GM12878 (cell line): ENCODE measurements at regions not wholly inside any gene's neighbourhood (a gene's known extent, or its start where the extent isn't known, plus 50 kb on each side); places are given as distances from the start of the nearest gene placed in this dataset.

ENCODE experiments used
- ATAC-seq: fragments of 200-7000 bp; cut with Tn5 transposase; 3 replicates; pipeline ENCODE4 v1.9.1; 2020; ENCODE audit warnings: mild to moderate bottlenecking, moderate library complexity
- BruUV-seq: library from RNA; stranded (reverse); fragments of 400-500 nt; replicated peaks from 2 replicates; lab custom pipeline; 2021; lab: Mats Ljungman, UMichigan
- CTCF ChIA-PET: fragments of 300-600 bp; sonication (Branson Sonifier 250); formaldehyde crosslinking; extraction: SDS; loops from one replicate; lab custom pipeline; 2021; ENCODE audit warnings: inconsistent platforms; lab: Yijun Ruan, JAX
- POLR2A ChIA-PET: fragments of 350-600 bp; formaldehyde crosslinking; extraction: SDS; loops from one replicate; lab custom pipeline; 2021; ENCODE audit warnings: inconsistent platforms; lab: Charles Lee
- RAD21 ChIA-PET: fragments of 300-600 bp; sonication (Branson Sonifier 250); formaldehyde crosslinking; loops from one replicate; lab custom pipeline; 2023; ENCODE audit warnings: antibody characterized with exemption; ENCODE audit not compliant: unreplicated experiment; lab: Charles Lee
- SMC1A ChIA-PET: fragments of 300-600 bp; sonication (Branson Sonifier 250); formaldehyde crosslinking; loops from one replicate; lab custom pipeline; 2023; ENCODE audit not compliant: unreplicated experiment, uncharacterized antibody; lab: Charles Lee
- DNase-seq: peaks from one replicate; pipeline ENCODE4 v3.0.0-alpha.2; 2011; ENCODE audit warnings: low read depth, low spot score
- FAIRE-seq: peaks from 3 replicates; lab custom pipeline; 2011; peaks lifted over from hg19 to GRCh38; lab: Jason Lieb, UNC
- H2AFZ ChIP-seq: 2 replicates; pipeline ENCODE4 v1.6.0; 2011; ENCODE audit warnings: low read depth, low read length, control low read depth; ENCODE audit not compliant: control insufficient read depth
- H3K27ac ChIP-seq: 2 replicates; pipeline ENCODE4 v1.5.1; 2011; ENCODE audit warnings: control low read depth; ENCODE audit not compliant: control insufficient read depth, insufficient read depth
- H3K27me3 ChIP-seq, 2 experiments: replicated peaks in 1 of 2; 2 replicates each; pipeline versions ENCODE4 v1.6.0 to v1.6.1; 2011; ENCODE audit warnings: low read length in 1 of 2; ENCODE audit not compliant: control insufficient read depth in 2 of 2, insufficient read depth in 2 of 2
- H3K36me3 ChIP-seq, 2 experiments: 2 replicates each; pipeline ENCODE4 v1.5.1; 2011; ENCODE audit warnings: low read length in 1 of 2; ENCODE audit not compliant: control insufficient read depth in 2 of 2, insufficient read depth in 2 of 2
- H3K4me1 ChIP-seq: 2 replicates; pipeline ENCODE4 v1.6.1; 2011; ENCODE audit warnings: mild to moderate bottlenecking, low read length, moderate library complexity, mixed read lengths; ENCODE audit not compliant: control insufficient read depth, insufficient read depth
- H3K4me2 ChIP-seq: 2 replicates; pipeline ENCODE4 v1.6.0; 2011; ENCODE audit warnings: control low read depth; ENCODE audit not compliant: control insufficient read depth, insufficient read depth
- H3K4me3 ChIP-seq: fragments of 200-600 bp; sonication (generic); 2 replicates; pipeline ENCODE4 v1.5.1; 2016
- H3K79me2 ChIP-seq: 2 replicates; pipeline ENCODE4 v1.6.0; 2011; ENCODE audit warnings: low read length; ENCODE audit not compliant: control insufficient read depth, insufficient read depth
- H3K9ac ChIP-seq: 2 replicates; pipeline ENCODE4 v1.8.0; 2011; ENCODE audit warnings: low read length, control low read depth, mixed read lengths; ENCODE audit not compliant: control insufficient read depth, insufficient read depth
- H3K9me3 ChIP-seq: replicated peaks from 3 replicates; pipeline ENCODE4 v1.5.1; 2011; ENCODE audit warnings: mild to moderate bottlenecking, low read length; ENCODE audit not compliant: control insufficient read depth, insufficient read depth
- H4K20me1 ChIP-seq: 2 replicates; pipeline ENCODE4 v1.6.0; 2011; ENCODE audit not compliant: control insufficient read depth, insufficient read depth
- ATF7 ChIP-seq: fragments of 450-650 bp; IDR thresholded peaks from 2 replicates; pipeline ENCODE4 v1.6.1; 2016; ENCODE audit warnings: low read depth, mild to moderate bottlenecking
- BACH1 ChIP-seq: fragments of 450-650 bp; IDR thresholded peaks from 2 replicates; pipeline ENCODE4 v1.6.1; 2017; ENCODE audit warnings: mild to moderate bottlenecking, borderline replicate concordance
- KLF5 ChIP-seq: fragments of 450-650 bp; IDR thresholded peaks from 2 replicates; pipeline ENCODE4 v1.6.1; 2014; ENCODE audit warnings: mild to moderate bottlenecking; ENCODE audit not compliant: partially characterized antibody
- MYC ChIP-seq: IDR thresholded peaks from 2 replicates; pipeline ENCODE4 v1.6.1; 2011; ENCODE audit warnings: mild to moderate bottlenecking, low read length, moderate library complexity, inconsistent platforms; ENCODE audit not compliant: insufficient read depth, insufficient replicate concordance, insufficient read length, severe bottlenecking
- NKRF ChIP-seq: fragments of 450-650 bp; conservative IDR thresholded peaks from 2 replicates; pipeline ENCODE4 v1.6.1; 2017; ENCODE audit warnings: mild to moderate bottlenecking, moderate library complexity
- SKIL ChIP-seq: fragments of 450-650 bp; IDR thresholded peaks from 2 replicates; pipeline ENCODE4 v1.6.1; 2017; ENCODE audit warnings: mild to moderate bottlenecking, low read depth, inconsistent platforms; ENCODE audit not compliant: poor library complexity, severe bottlenecking
- SMAD5 ChIP-seq: IDR thresholded peaks from 2 replicates; pipeline ENCODE4 v1.6.1; 2016; ENCODE audit warnings: antibody characterized with exemption, low read depth
- SMARCA5 ChIP-seq: fragments of 450-650 bp; IDR thresholded peaks from 2 replicates; pipeline ENCODE4 v1.6.1; 2017; ENCODE audit warnings: mild to moderate bottlenecking
- TAF1 ChIP-seq: IDR thresholded peaks from 2 replicates; pipeline ENCODE4 v1.6.1; 2011; ENCODE audit warnings: mild to moderate bottlenecking, low read depth, low read length, borderline replicate concordance
- TARDBP ChIP-seq: IDR thresholded peaks from 2 replicates; pipeline ENCODE4 v1.6.1; 2016; ENCODE audit warnings: borderline replicate concordance
- TCF3 ChIP-seq: IDR thresholded peaks from 2 replicates; pipeline ENCODE4 v1.6.1; 2012; ENCODE audit warnings: low read depth, mild to moderate bottlenecking, low read length, borderline replicate concordance; ENCODE audit not compliant: insufficient read depth
- WGBS: methylation state at CpG from one replicate; pipeline ENCODE4 v1.1.6; 2016; ENCODE audit warnings: low lambda C conversion rate; ENCODE audit not compliant: insufficient replicate concordance, insufficient coverage; ENCODE audit errors: missing lambda C conversion rate; 5-methylcytosine and 5-hydroxymethylcytosine counted together
- in situ Hi-C: fragments of 300-500 bp; cut with MboI; formaldehyde crosslinking; loops from 9 replicates; pipeline ENCODE4 v1.14.3; 2018; ENCODE audit warnings: mixed read lengths
- intact Hi-C: fragments of 100-400 bp; cut with micrococcal nuclease; formaldehyde crosslinking; loops from one replicate; pipeline ENCODE4 v1.14.2; 2022; ENCODE audit not compliant: unreplicated experiment

- no TSS peak for BruUV-seq
- no peak overlapping the region for H3K9ac ChIP-seq
- H3K4me1 ChIP-seq: no peaks in the 10 kb centered on the region
- H2AFZ ChIP-seq: no peak overlapping the region
- POLR2A ChIA-PET: no interaction called here
- no peak for DNase-seq
- no peaks in the 10 kb centered on the region for H3K36me3 ChIP-seq
- RAD21 ChIA-PET: no interaction called here
- TF ChIP-seq SMAD5 (no peak), ATF7 (no peak)
- TF ChIP-seq, all 136 proteins: peak for 0
- H3K9me3 ChIP-seq: no peaks in the 10 kb centered on the region
- H3K4me2 ChIP-seq: no peak overlapping the region
- in situ Hi-C loops (no loop called here), intact Hi-C loops (no loop called here)
- no peaks in the 10 kb centered on the region for H3K79me2 ChIP-seq
- no peak overlapping the region for H3K27ac ChIP-seq
- no peaks in the 10 kb centered on the region for H3K27me3 ChIP-seq
- WGBS: 12% methylated on average over 2 of the region's 2 CpGs
- H3K4me3 ChIP-seq: no peak overlapping the region
- ChIA-PET CTCF (no interaction called here), SMC1A (no interaction called here)
- H4K20me1 ChIP-seq: no peaks in the 10 kb centered on the region
- FAIRE-seq (no peak), ATAC-seq (no peak)
These were observed 346.0 kb downstream of the MN1 start for GRCh38 chr22:27455526-27455925.

GRCh38 chr22:27456696-27457503 lies 344.7 kb downstream of the MN1 start:
- CTCF ChIA-PET: no interaction called here
- SMC1A ChIA-PET: no interaction called here
- no peaks in the 10 kb centered on the region for H3K4me1 ChIP-seq
- H4K20me1 ChIP-seq: no peaks in the 10 kb centered on the region
- POLR2A ChIA-PET: no interaction called here
- H2AFZ ChIP-seq: no peak overlapping the region
- 9% methylated on average over 10 of the region's 10 CpGs for WGBS
- H3K27me3 ChIP-seq: no peaks in the 10 kb centered on the region
- H3K4me3 ChIP-seq: no peak overlapping the region
- no peak overlapping the region for H3K4me2 ChIP-seq
- FAIRE-seq (no peak), DNase-seq (no peak)
- no peak for TF ChIP-seq KLF5
- TF ChIP-seq SMARCA5: no peak
- TF ChIP-seq BACH1: no peak
- TF ChIP-seq SKIL: no peak
- TF ChIP-seq MYC: no peak
- no peak for TF ChIP-seq TAF1
- TF ChIP-seq NKRF: no peak
- TF ChIP-seq TARDBP: no peak
- no peak for TF ChIP-seq TCF3
- TF ChIP-seq, all 136 proteins: peak for 0
- Histone ChIP-seq H3K9ac (no peak overlapping the region), H3K9me3 (no peaks in the 10 kb centered on the region), H3K27ac (no peak overlapping the region), H3K36me3 (no peaks in the 10 kb centered on the region), H3K79me2 (no peaks in the 10 kb centered on the region)
- in situ Hi-C loops: no loop called here
- RAD21 ChIA-PET: no interaction called here
- intact Hi-C loops: no loop called here
- BruUV-seq: no TSS peak
- ATAC-seq: no peak
